IPS-18c (cell line): ENCODE measurements at regions not wholly inside any gene's neighbourhood (a gene's known extent, or its start where the extent isn't known, plus 50 kb on each side); places are given as distances from the start of the nearest gene placed in this dataset.
"Not testable (repeated sequence)": the region's sequence is repeated elsewhere in the genome, so short reads cannot be mapped to it uniquely, and the experiment has no call there.

ENCODE experiments used
- H3K4me3 ChIP-seq: 2 replicates; pipeline ENCODE4 v1.7.0; 2013; ENCODE audit warnings: low read depth, mild to moderate bottlenecking, low read length, moderate library complexity; ENCODE audit not compliant: insufficient read depth
- H3K9me3 ChIP-seq: one replicate; pipeline ENCODE4 v1.6.1; 2013; ENCODE audit warnings: mild to moderate bottlenecking, low read length, moderate library complexity; ENCODE audit not compliant: control insufficient read depth, insufficient read depth

DNA sequence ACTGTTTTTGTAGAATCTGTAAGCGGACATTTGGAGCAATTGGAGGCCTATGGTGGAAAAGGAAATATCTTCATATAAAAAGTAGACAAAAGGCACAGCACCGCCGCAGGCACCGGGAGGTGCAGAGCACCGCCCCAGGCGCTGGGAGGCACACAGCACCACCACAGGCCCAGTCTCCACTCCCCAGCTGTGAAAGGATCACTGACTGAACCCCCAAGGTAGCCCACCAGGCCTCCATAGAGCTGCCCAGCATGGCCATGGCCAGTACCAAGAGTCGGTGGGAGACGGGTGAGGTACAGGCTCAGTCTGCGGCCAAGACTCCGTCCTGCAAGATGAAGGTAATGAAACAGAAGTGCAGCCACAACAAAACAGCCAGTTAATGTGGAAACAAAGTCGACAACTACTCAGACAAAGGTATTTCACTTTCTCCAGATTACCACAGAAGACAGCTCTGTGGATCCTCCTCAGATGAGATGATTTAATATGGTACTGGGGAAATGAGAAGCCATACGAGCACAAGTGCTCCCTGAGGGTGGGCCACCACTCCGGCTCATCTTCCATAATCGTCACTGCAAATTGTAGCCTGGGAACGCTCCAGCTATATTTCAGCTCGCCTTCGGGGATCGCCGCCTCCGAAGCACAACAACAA, 244.9 kb downstream of the FOXD4L6 start:
- H3K9me3 ChIP-seq, result peaks cover 13% of the 10 kb centered on the region
- not testable (repeated sequence) for H3K4me3 ChIP-seq

- H3K9me3 ChIP-seq, H3K4me3 ChIP-seq: not testable (repeated sequence)
Observed at GRCh38 chr9:40873753-40874295, 254.7 kb downstream of the FOXD4L6 start.

- H3K4me3 ChIP-seq, H3K9me3 ChIP-seq: not testable (repeated sequence)
Observed at GRCh38 chr9:40868437-40868836, 260.0 kb downstream of the FOXD4L6 start.
